Cardiac fibroblast (primary cell): ENCODE measurements at regions not wholly inside any gene's neighbourhood (a gene's known extent, or its start where the extent isn't known, plus 50 kb on each side); places are given as distances from the start of the nearest gene placed in this dataset.

Experiments used
- DNase-seq, 2 donors: peaks; one replicate each; pipeline versions ENCODE4 v3.0.0 to v3.0.0-alpha.2; 2010; ENCODE audit warnings: low read depth in 2 of 2
- H3K4me3 ChIP-seq, 2 donors: replicated peaks in 1 of 2; 1 replicate in 1 of 2; 2 replicates in 1 of 2; pipeline ENCODE4 v1.5.1; 2011; ENCODE audit warnings: low read depth in 2 of 2, low read length in 2 of 2, mild to moderate bottlenecking in 2 of 2, moderate library complexity in 1 of 2
- TF ChIP-seq, protein P1 (sequence below): IDR thresholded peaks from one replicate; pipeline ENCODE4 v1.5.1; 2011; ENCODE audit warnings: low read depth, mild to moderate bottlenecking, low read length, inconsistent platforms

DNA sequence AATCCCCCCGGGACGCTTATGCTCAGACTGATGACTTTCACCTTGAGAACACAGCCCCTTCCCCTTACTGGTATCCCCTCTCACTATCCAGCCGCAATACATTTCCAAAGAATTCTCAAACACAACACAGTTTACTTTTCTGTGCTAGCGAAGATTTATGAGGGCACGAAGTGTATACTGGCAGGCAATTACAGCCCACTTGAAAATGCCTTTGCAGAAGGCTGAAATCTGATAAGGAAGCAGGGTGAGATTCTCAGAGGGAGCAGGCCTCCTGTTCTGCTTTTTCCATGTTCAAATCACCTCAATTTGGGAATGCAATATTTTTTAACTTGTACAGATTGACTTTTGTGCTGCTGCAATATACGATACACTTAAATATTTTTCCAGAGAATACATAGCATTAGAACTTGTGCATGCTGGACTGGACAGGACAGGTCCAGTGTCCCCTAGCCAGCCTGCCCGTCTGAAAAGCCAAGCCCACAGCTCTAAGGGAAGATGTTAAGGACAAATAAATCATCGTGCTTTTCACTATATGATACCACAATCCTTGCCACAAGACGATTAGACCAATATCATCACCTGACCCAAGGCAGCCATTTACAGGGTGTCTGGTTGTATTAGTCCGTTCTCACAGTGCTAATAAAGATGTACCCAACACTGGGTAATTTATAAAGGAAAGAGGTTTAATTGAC, 262.1 kb downstream of the EPHA4 start:
- TF ChIP-seq, protein P1, sequence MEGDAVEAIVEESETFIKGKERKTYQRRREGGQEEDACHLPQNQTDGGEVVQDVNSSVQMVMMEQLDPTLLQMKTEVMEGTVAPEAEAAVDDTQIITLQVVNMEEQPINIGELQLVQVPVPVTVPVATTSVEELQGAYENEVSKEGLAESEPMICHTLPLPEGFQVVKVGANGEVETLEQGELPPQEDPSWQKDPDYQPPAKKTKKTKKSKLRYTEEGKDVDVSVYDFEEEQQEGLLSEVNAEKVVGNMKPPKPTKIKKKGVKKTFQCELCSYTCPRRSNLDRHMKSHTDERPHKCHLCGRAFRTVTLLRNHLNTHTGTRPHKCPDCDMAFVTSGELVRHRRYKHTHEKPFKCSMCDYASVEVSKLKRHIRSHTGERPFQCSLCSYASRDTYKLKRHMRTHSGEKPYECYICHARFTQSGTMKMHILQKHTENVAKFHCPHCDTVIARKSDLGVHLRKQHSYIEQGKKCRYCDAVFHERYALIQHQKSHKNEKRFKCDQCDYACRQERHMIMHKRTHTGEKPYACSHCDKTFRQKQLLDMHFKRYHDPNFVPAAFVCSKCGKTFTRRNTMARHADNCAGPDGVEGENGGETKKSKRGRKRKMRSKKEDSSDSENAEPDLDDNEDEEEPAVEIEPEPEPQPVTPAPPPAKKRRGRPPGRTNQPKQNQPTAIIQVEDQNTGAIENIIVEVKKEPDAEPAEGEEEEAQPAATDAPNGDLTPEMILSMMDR = no peak
- DNase-seq = no peak
- no peak overlapping the region for H3K4me3 ChIP-seq

DNA sequence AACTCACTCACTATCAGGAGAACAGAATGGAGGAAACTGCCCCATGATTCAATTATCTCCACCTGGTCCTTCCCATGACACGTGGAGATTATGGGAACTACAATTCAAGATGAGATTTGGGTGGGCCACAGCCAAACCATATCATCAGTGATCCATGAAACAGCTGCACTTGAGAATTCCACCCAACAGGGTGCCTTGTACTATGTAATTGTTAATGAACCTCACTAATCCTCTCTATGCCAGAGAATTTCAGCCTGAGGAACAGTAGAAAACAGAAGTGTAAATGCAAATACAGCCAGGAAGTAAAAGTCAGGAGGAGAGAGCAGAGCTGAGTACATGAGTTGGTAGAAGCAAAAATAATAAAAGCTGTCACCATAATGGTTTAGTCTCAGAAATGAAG, 261.4 kb downstream of the EPHA4 start:
- H3K4me3 ChIP-seq = no peak overlapping the region
- TF ChIP-seq, protein P1 = no peak
- DNase-seq = no peak

DNA sequence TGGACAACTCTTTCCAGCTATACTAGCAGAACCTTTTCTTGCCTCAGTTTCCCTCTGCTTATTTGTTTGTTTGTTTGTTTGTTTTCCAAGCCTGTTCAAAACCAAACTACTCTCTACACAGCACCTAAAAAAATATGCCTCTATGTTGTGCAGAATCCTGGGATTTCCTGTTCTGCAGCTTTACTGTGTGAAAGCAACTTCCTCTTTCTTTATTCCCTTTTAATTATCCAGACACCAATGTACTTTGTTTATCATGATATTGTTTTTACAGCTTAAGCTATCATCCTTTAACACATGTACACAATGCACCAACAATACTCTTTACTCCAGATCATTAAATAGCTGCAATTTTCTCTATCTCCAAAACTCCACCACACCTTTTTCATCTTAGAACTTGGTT, 259.5 kb downstream of the EPHA4 start:
- TF ChIP-seq, protein P1 = no peak
- no peak overlapping the region for H3K4me3 ChIP-seq
- no peak for DNase-seq

DNA sequence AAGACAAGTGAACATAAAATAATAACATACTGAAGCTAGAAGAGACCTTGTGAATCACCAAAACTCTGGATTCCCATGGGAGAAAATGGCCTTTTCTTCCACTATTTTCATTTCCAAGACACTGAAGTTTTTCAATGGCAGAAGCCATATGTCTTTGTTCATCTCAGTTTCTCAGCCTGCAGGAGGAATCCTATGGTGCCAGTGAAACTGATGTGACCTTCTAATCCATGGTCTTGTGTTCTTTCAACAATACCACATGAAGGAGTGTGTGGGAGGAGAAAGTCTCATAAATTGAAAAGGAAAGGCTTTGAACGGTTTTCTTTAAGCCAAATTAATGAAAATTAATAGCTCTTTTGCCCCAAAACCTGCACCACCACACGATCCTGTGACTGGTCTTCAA, 257.3 kb downstream of the EPHA4 start:
- TF ChIP-seq, protein P1 = no peak
- DNase-seq = no peak
- no peak overlapping the region for H3K4me3 ChIP-seq

DNA sequence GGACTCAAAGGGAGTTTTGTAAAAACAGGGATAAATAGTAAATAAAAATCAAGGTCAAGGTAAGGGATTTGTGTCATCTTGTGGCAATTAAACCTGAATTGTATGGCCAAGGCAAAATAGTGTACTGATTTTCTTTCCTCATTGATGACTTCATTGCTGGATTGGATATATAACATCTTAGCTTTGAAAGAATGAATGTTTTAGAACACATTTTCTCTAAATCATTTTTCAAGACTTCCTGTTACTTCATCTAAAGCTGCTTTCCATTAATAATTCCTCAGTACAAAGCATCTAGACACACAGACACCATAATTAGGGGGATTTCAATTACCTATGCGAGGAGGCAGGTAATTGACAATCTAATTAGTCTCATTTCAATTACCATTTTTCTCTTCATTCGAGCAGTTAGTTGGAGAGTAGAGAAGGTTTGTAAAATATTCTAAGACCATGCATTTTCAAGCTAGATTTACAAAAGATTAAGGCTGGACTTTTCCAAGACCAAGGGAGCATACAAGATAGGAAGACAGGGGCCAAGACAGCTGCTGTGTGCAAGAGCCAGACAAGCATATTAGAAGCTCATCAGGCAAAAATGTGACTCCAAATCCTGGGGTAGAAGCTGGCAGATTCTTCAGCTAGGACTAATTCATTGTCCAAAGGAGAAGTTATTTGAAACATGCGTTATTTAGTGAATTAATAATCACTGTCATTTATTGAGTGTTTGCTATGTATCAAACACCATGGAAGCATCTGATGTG, 253.6 kb downstream of the EPHA4 start:
- TF ChIP-seq, protein P1 = no peak
- H3K4me3 ChIP-seq = no peak overlapping the region
- DNase-seq = no peak

DNA sequence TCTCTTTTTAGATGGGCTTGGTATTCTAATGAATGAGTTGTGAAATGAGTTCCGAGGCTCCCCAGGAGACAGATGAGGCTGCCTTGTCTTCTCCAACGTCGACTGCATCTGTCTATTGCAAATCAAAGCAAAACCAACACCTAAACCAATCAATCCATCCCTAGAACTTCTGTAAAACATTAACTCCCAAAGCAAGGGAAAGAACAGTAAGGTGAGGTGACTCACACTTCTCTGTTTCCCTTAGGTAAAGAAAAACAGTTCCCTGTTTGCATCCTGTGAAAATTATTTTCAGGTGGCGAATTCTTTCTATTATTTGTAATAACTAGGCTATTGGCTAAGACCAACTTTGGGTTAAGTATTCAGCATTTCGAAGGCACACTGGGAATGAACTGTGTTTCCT, 249.4 kb downstream of the EPHA4 start:
- DNase-seq = no peak
- TF ChIP-seq, protein P1 = no peak
- no peak overlapping the region for H3K4me3 ChIP-seq
